ENCODE measurements at regions not wholly inside any gene's neighbourhood (a gene's known extent, or its start where the extent isn't known, plus 50 kb on each side); places are given as distances from the start of the nearest gene placed in this dataset.

DNA sequence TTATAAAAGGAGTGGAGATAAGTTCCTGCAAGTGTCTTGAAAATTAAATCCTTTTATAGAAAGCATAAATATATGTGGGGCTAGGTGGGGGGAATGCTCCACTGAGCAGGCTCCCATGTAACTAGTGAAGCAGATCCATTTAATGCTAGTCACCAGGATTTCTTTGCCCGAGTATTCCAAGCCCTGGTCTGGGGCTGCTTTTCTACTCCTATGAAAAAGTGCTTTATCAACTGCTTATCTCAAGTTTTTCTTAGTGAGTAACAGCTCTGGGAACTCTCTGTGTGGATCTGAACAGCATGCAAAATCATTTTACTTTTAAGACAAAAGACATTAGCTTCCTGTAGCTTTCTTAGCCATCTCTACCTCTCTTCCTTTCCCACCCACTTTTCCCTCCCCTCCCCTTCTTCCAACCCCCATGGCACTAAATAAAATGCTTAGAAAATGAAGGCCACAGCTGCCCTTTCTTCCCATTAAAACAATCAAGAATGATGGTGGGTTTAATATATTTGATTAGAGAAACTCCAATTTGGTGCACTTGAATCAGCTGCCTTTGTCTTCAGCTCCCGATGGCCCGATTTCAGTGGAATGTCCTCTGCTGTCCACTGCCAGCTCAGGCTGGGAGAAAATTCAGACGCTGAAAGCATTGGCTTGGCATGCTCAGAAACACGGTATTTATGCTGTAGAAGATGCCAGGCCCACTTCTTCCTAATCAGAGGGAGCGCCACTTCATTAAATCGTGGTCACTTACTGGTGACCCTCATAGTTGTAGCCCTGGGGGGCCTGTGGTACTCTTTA, 475.1 kb downstream of the FOXO1 start:
- no peaks in the 10 kb centered on the region for H3K9me3 ChIP-seq (replicated peaks; ENCODE audit: control insufficient read depth, insufficient read depth, low read length)
- DNase-seq (ENCODE audit: low read depth, low spot score), result no peak
- intact Hi-C loops (cut with micrococcal nuclease; ENCODE audit: unreplicated experiment), result no loop called here
- no TSS peak for BruUV-seq (replicated peaks)
- SMC1A ChIA-PET (ENCODE audit: uncharacterized antibody, unreplicated experiment), result interaction anchor here (1.0 to 1.1 kb wide), 2 partner anchors 147 to 491 kb away, joined by 3 read pairs; no protein-coding TSS in a partner anchor
- H3K36me3 ChIP-seq (ENCODE audit: control insufficient read depth in 2 of 2, insufficient read depth in 2 of 2, low read length in 1 of 2), result no peaks in the 10 kb centered on the region
- 64% methylated on average over 7 of the region's 7 CpGs for WGBS (ENCODE audit: insufficient coverage, insufficient replicate concordance, low lambda C conversion rate, missing lambda C conversion rate)
- no peak overlapping the region for H3K4me3 ChIP-seq
- FAIRE-seq, result no peak
- CTCF ChIA-PET, result interaction anchor here (0.8 to 1.2 kb wide), 2 partner anchors 11 to 122 kb away, joined by 3 to 4 read pairs; no protein-coding TSS in a partner anchor
- in situ Hi-C loops (cut with MboI), result no loop called here
- H3K79me2 ChIP-seq (ENCODE audit: control insufficient read depth, insufficient read depth, low read length), result no peaks in the 10 kb centered on the region
- no peak overlapping the region for H2AFZ ChIP-seq (ENCODE audit: control insufficient read depth, low read depth, low read length)
- no peak overlapping the region for H3K4me2 ChIP-seq (ENCODE audit: control insufficient read depth, insufficient read depth)
- no peaks in the 10 kb centered on the region for H3K4me1 ChIP-seq (ENCODE audit: control insufficient read depth, insufficient read depth, low read length)
- no peaks in the 10 kb centered on the region for H4K20me1 ChIP-seq (ENCODE audit: control insufficient read depth, insufficient read depth)
- H3K27ac ChIP-seq (ENCODE audit: control insufficient read depth, insufficient read depth), result no peak overlapping the region
- RAD21 ChIA-PET (ENCODE audit: unreplicated experiment), result no interaction called here
- POLR2A ChIA-PET, result no interaction called here
- H3K27me3 ChIP-seq (replicated peaks in 1 of 2; ENCODE audit: control insufficient read depth in 2 of 2, insufficient read depth in 2 of 2, low read length in 1 of 2), result peaks cover 4 to 5% of the 10 kb centered on the region in 2 experiments
- no peak overlapping the region for H3K9ac ChIP-seq (ENCODE audit: control insufficient read depth, insufficient read depth, low read length)
- no peak for ATAC-seq
- TF ChIP-seq, protein P1, sequence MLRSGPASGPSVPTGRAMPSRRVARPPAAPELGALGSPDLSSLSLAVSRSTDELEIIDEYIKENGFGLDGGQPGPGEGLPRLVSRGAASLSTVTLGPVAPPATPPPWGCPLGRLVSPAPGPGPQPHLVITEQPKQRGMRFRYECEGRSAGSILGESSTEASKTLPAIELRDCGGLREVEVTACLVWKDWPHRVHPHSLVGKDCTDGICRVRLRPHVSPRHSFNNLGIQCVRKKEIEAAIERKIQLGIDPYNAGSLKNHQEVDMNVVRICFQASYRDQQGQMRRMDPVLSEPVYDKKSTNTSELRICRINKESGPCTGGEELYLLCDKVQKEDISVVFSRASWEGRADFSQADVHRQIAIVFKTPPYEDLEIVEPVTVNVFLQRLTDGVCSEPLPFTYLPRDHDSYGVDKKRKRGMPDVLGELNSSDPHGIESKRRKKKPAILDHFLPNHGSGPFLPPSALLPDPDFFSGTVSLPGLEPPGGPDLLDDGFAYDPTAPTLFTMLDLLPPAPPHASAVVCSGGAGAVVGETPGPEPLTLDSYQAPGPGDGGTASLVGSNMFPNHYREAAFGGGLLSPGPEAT (IDR thresholded peaks at IDR 0.05; ENCODE audit: low read depth), result no peak
- TF ChIP-seq ZNF622 (IDR thresholded peaks at IDR 0.05), result no peak
- TF ChIP-seq NRF1 (conservative IDR thresholded peaks at IDR 0.05; ENCODE audit: low read depth, low read length), result no peak
- TF ChIP-seq, protein P2, sequence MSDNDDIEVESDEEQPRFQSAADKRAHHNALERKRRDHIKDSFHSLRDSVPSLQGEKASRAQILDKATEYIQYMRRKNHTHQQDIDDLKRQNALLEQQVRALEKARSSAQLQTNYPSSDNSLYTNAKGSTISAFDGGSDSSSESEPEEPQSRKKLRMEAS (IDR thresholded peaks at IDR 0.05; ENCODE audit: low read depth, low read length), result no peak
- no peak for TF ChIP-seq SREBF2 (IDR thresholded peaks at IDR 0.05; ENCODE audit: low read length)
- TF ChIP-seq CHD2 (IDR thresholded peaks at IDR 0.05; ENCODE audit: borderline replicate concordance, low read depth, low read length), result no peak
- TF ChIP-seq, protein P3, sequence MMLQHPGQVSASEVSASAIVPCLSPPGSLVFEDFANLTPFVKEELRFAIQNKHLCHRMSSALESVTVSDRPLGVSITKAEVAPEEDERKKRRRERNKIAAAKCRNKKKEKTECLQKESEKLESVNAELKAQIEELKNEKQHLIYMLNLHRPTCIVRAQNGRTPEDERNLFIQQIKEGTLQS (IDR thresholded peaks at IDR 0.05; ENCODE audit: borderline replicate concordance, extremely low read depth, low read depth, low read length), result no peak
- no peak for TF ChIP-seq TCF12 (IDR thresholded peaks at IDR 0.05; ENCODE audit: low read depth, low read length)
- no peak for TF ChIP-seq TCF3 (IDR thresholded peaks at IDR 0.05; ENCODE audit: borderline replicate concordance, insufficient read depth, low read depth, low read length)
- TF ChIP-seq, protein P4, sequence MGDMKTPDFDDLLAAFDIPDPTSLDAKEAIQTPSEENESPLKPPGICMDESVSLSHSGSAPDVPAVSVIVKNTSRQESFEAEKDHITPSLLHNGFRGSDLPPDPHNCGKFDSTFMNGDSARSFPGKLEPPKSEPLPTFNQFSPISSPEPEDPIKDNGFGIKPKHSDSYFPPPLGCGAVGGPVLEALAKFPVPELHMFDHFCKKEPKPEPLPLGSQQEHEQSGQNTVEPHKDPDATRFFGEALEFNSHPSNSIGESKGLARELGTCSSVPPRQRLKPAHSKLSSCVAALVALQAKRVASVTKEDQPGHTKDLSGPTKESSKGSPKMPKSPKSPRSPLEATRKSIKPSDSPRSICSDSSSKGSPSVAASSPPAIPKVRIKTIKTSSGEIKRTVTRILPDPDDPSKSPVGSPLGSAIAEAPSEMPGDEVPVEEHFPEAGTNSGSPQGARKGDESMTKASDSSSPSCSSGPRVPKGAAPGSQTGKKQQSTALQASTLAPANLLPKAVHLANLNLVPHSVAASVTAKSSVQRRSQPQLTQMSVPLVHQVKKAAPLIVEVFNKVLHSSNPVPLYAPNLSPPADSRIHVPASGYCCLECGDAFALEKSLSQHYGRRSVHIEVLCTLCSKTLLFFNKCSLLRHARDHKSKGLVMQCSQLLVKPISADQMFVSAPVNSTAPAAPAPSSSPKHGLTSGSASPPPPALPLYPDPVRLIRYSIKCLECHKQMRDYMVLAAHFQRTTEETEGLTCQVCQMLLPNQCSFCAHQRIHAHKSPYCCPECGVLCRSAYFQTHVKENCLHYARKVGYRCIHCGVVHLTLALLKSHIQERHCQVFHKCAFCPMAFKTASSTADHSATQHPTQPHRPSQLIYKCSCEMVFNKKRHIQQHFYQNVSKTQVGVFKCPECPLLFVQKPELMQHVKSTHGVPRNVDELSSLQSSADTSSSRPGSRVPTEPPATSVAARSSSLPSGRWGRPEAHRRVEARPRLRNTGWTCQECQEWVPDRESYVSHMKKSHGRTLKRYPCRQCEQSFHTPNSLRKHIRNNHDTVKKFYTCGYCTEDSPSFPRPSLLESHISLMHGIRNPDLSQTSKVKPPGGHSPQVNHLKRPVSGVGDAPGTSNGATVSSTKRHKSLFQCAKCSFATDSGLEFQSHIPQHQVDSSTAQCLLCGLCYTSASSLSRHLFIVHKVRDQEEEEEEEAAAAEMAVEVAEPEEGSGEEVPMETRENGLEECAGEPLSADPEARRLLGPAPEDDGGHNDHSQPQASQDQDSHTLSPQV (IDR thresholded peaks at IDR 0.05), result no peak
- no peak for TF ChIP-seq MTA3 (IDR thresholded peaks at IDR 0.05; ENCODE audit: borderline replicate concordance, low read length)
- TF ChIP-seq EP300 (IDR thresholded peaks at IDR 0.05; ENCODE audit: borderline replicate concordance in 1 of 2, control insufficient read depth in 1 of 2, low read depth in 2 of 2, low read length in 2 of 2), result no peak
- no peak for TF ChIP-seq BMI1 (IDR thresholded peaks at IDR 0.05; ENCODE audit: borderline replicate concordance)
- TF ChIP-seq, protein P5, sequence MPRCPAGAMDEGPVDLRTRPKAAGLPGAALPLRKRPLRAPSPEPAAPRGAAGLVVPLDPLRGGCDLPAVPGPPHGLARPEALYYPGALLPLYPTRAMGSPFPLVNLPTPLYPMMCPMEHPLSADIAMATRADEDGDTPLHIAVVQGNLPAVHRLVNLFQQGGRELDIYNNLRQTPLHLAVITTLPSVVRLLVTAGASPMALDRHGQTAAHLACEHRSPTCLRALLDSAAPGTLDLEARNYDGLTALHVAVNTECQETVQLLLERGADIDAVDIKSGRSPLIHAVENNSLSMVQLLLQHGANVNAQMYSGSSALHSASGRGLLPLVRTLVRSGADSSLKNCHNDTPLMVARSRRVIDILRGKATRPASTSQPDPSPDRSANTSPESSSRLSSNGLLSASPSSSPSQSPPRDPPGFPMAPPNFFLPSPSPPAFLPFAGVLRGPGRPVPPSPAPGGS (IDR thresholded peaks at IDR 0.05; ENCODE audit: borderline replicate concordance, insufficient read depth, low read depth, low read length, poor library complexity, severe bottlenecking), result no peak
